K562 (cell line): ENCODE measurements at regions not wholly inside any gene's neighbourhood (a gene's known extent, or its start where the extent isn't known, plus 50 kb on each side); places are given as distances from the start of the nearest gene placed in this dataset.

Source experiments
- ATAC-seq: fragments of 200-7000 bp; cut with Tn5 transposase; 3 replicates; pipeline ENCODE4 v1.9.1; 2020; ENCODE audit warnings: moderate library complexity
- BruUV-seq: library from RNA; stranded (reverse); fragments of 400-500 nt; replicated peaks from 2 replicates; lab custom pipeline; 2021; lab: Mats Ljungman, UMichigan
- CTCF ChIA-PET: fragments of 300-600 bp; formaldehyde crosslinking; extraction: SDS; loops from one replicate; lab custom pipeline; 2021; ENCODE audit warnings: low intra/inter-chr PET ratio; lab: Yijun Ruan, JAX
- POLR2A ChIA-PET: fragments of 300-600, 350-650 bp; sonication (Branson Sonifier 250); formaldehyde crosslinking; extraction: SDS; loops from one replicate; lab custom pipeline; 2021; ENCODE audit warnings: antibody characterized with exemption, inconsistent platforms; lab: Yijun Ruan, JAX
- DNase-seq, 4 experiments: peaks; one replicate each; pipeline versions ENCODE4 v3.0.0 to v3.0.0-alpha.2; 2011 to 2018; ENCODE audit warnings: low spot score in 3 of 4, mixed read lengths in 3 of 4; ENCODE audit errors: extremely low read depth in 1 of 4
- FAIRE-seq: peaks from 2 replicates; lab custom pipeline; 2011; peaks lifted over from hg19 to GRCh38; lab: Jason Lieb, UNC
- H2AFZ ChIP-seq: 2 replicates; pipeline ENCODE4 v1.6.0; 2011; ENCODE audit warnings: low read depth, low read length, control low read depth, inconsistent platforms
- H3K27ac ChIP-seq: fragments of 200-600 bp; 3 replicates; pipeline ENCODE4 v1.8.0; 2011; ENCODE audit warnings: low read depth, mild to moderate bottlenecking, control low read depth, inconsistent platforms, low read length, moderate library complexity, mixed read lengths; ENCODE audit errors: extremely low read depth
- H3K27me3 ChIP-seq, 2 experiments: fragments of 300-600 bp in 1 of 2; 2 replicates in 1 of 2; 3 replicates in 1 of 2; pipeline versions ENCODE4 v1.6.0 to v1.8.0; 2011; ENCODE audit warnings: inconsistent platforms in 2 of 2, low read length in 2 of 2, mild to moderate bottlenecking in 1 of 2, mixed read lengths in 1 of 2, moderate library complexity in 1 of 2; ENCODE audit not compliant: control insufficient read depth in 2 of 2, insufficient read depth in 2 of 2
- H3K36me3 ChIP-seq: fragments of 300-600 bp; 3 replicates; pipeline ENCODE4 v1.8.0; 2011; ENCODE audit warnings: mild to moderate bottlenecking, low read length, inconsistent platforms; ENCODE audit not compliant: control insufficient read depth, insufficient read depth
- H3K4me1 ChIP-seq, 2 experiments: fragments of 200-600 bp in 1 of 2; replicated peaks in 1 of 2; 2 replicates in 1 of 2; 3 replicates in 1 of 2; pipeline versions ENCODE4 v1.5.1 to v1.8.0; 2011; ENCODE audit warnings: inconsistent platforms in 2 of 2, low read length in 2 of 2, mild to moderate bottlenecking in 1 of 2, mixed read lengths in 1 of 2, moderate library complexity in 1 of 2; ENCODE audit not compliant: control insufficient read depth in 2 of 2, insufficient read depth in 2 of 2
- H3K4me2 ChIP-seq: 2 replicates; pipeline ENCODE4 v1.6.1; 2011; ENCODE audit warnings: low read length, control low read depth, inconsistent platforms, mixed read lengths; ENCODE audit not compliant: insufficient read depth
- H3K4me3 ChIP-seq: fragments of 200-600 bp; sonication (generic), shearing (Covaris generic); 2 replicates; pipeline ENCODE4 v1.5.1; 2016; ENCODE audit warnings: control low read depth, inconsistent platforms
- H3K79me2 ChIP-seq: fragments of 200-600 bp; 3 replicates; pipeline ENCODE4 v1.8.0; 2011; ENCODE audit warnings: low read length, inconsistent platforms; ENCODE audit not compliant: control insufficient read depth, insufficient read depth
- H3K9ac ChIP-seq, 2 experiments: 2 replicates each; pipeline versions ENCODE4 v1.6.0 to v1.6.1; 2011; ENCODE audit warnings: low read depth in 2 of 2, low read length in 2 of 2, control low read depth in 1 of 2, inconsistent platforms in 1 of 2, mild to moderate bottlenecking in 1 of 2, mixed read lengths in 1 of 2; ENCODE audit not compliant: insufficient read depth in 1 of 2
- H3K9me1 ChIP-seq: one replicate; pipeline ENCODE4 v1.6.0; 2011; ENCODE audit warnings: inconsistent platforms, mild to moderate bottlenecking, low read length, moderate library complexity; ENCODE audit not compliant: control insufficient read depth, insufficient read depth
- H3K9me3 ChIP-seq: replicated peaks from 2 replicates; pipeline ENCODE4 v1.5.1; 2011; ENCODE audit warnings: low read depth, low read length, inconsistent platforms; ENCODE audit not compliant: control insufficient read depth, insufficient read depth
- H4K20me1 ChIP-seq: replicated peaks from 2 replicates; pipeline ENCODE4 v1.6.1; 2011; ENCODE audit warnings: low read length, inconsistent platforms, mixed read lengths; ENCODE audit not compliant: control insufficient read depth, insufficient read depth
- ARNT ChIP-seq, 2 experiments: fragments of 450-650 bp; IDR thresholded peaks; 2 replicates each; pipeline ENCODE4 v1.6.1; 2016; ENCODE audit warnings: mild to moderate bottlenecking in 1 of 2
- BRF1 ChIP-seq: IDR thresholded peaks from 3 replicates; pipeline ENCODE4 v1.6.1; 2011; ENCODE audit warnings: borderline replicate concordance, mild to moderate bottlenecking; ENCODE audit not compliant: insufficient read length; ENCODE audit errors: extremely low read depth
- ELF2 ChIP-seq: fragments of 250-450 bp; sonication (Bioruptor Pico); IDR thresholded peaks from 2 replicates; pipeline ENCODE4 v1.5.0; 2021; ENCODE audit warnings: mild to moderate bottlenecking
- JUN ChIP-seq, 2 experiments: sonication (generic) in 1 of 2; formaldehyde crosslinking in 1 of 2; IDR thresholded peaks; 2 replicates each; pipeline versions ENCODE4 v1.6.1 to v1.8.0; 2012 to 2022; ENCODE audit warnings: borderline replicate concordance in 2 of 2, mild to moderate bottlenecking in 2 of 2, improper control_type of control experiment in 1 of 2, low read depth in 1 of 2, low read length in 1 of 2, missing genetic modification reagents in 1 of 2
- MCM3 ChIP-seq: fragments of 450-650 bp; IDR thresholded peaks from 2 replicates; pipeline ENCODE4 v1.6.1; 2016
- MECOM ChIP-seq: fragments of 250-450 bp; sonication (Bioruptor Pico); IDR thresholded peaks from 2 replicates; pipeline ENCODE4 v1.8.0; 2022; ENCODE audit warnings: inconsistent platforms
- NR1H2 ChIP-seq: sonication (generic); formaldehyde crosslinking; IDR thresholded peaks from 2 replicates; pipeline ENCODE4 v1.4.0; 2020; ENCODE audit warnings: mild to moderate bottlenecking, missing genetic modification reagents
- PHF21A ChIP-seq: fragments of 450-650 bp; IDR thresholded peaks from 2 replicates; pipeline ENCODE4 v1.6.1; 2017; ENCODE audit warnings: low read depth, borderline replicate concordance
- SAP30 ChIP-seq: fragments of 200-600 bp; sonication (generic); IDR thresholded peaks from 2 replicates; pipeline ENCODE4 v1.6.1; 2012; ENCODE audit warnings: borderline replicate concordance, low read depth, mild to moderate bottlenecking, moderate library complexity, low read length, control low read depth, inconsistent platforms; ENCODE audit not compliant: insufficient read depth, poor library complexity, severe bottlenecking
- SMC3 ChIP-seq: conservative IDR thresholded peaks from 2 replicates; pipeline ENCODE4 v1.6.1; 2011; ENCODE audit warnings: low read depth, low read length, improper control_type of control experiment; ENCODE audit not compliant: insufficient read depth
- TEAD1 ChIP-seq, 2 experiments: fragments of 450-650 bp in 1 of 2; sonication (generic) in 1 of 2; formaldehyde crosslinking; IDR thresholded peaks; 2 replicates each; pipeline versions ENCODE4 v1.4.0 to v1.8.0; 2020 to 2022; ENCODE audit warnings: mild to moderate bottlenecking in 2 of 2, missing genetic modification reagents in 1 of 2
- ZNF232 ChIP-seq: sonication (generic); formaldehyde crosslinking; IDR thresholded peaks from 2 replicates; pipeline ENCODE4 v1.8.0; 2022; ENCODE audit warnings: mild to moderate bottlenecking, missing genetic modification reagents
- ZNF696 ChIP-seq: fragments of 250-450 bp; sonication (Bioruptor Pico); conservative IDR thresholded peaks from 2 replicates; pipeline ENCODE4 v1.4.0; 2020; ENCODE audit warnings: mild to moderate bottlenecking, moderate library complexity
- WGBS: fragments of 100-300 bp; shearing (Covaris generic); methylation state at CpG from one replicate; pipeline ENCODE4 v1.1.6; 2016; ENCODE audit warnings: low coverage, mixed read lengths; ENCODE audit not compliant: insufficient coverage; ENCODE audit errors: missing lambda C conversion rate; 5-methylcytosine and 5-hydroxymethylcytosine counted together
- in situ Hi-C: fragments of 300-500 bp; cut with MboI; formaldehyde crosslinking; loops from 4 replicates; pipeline ENCODE4 v1.15.0; 2018; ENCODE audit warnings: inconsistent platforms, mixed read lengths
- intact Hi-C: fragments of 100-400 bp; cut with micrococcal nuclease; formaldehyde crosslinking; loops from 2 replicates; pipeline ENCODE4 v1.14.2; 2022
- TF ChIP-seq, protein P1 (sequence below), 2 experiments: fragments of 150-350 bp in 1 of 2; IDR thresholded peaks; 2 replicates each; pipeline ENCODE4 v1.6.1; 2012 to 2016; ENCODE audit warnings: low read depth in 2 of 2, low read length in 2 of 2, mild to moderate bottlenecking in 1 of 2, moderate library complexity in 1 of 2
- TF ChIP-seq, protein P2 (sequence below): fragments of 250-450 bp; sonication (Bioruptor Pico); IDR thresholded peaks from 2 replicates; pipeline ENCODE4 v1.8.0; 2021; ENCODE audit warnings: moderate library complexity, mild to moderate bottlenecking, inconsistent platforms

DNA sequence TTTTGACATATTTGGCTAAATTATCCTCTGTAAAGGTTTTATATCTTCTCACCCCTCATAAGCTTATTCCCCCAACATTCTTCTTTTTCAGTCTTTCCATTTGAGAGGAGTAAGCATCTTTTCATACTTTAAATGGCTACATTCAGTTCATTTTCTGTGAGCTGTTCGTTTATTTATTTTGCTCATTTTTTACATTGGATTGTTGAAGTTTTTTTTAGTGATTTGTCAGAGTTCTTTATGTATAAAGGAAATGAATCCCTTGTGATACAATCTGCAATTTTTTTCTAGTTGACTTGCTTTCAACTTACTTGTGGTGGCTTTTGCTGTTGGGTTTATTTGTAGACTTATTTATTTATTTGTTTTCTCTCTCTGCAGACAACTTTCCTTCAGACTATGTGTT, 250.3 kb downstream of the DLEU7 start (continued):
- TF ChIP-seq SAP30 (no peak), NR1H2 (no peak)

DNA sequence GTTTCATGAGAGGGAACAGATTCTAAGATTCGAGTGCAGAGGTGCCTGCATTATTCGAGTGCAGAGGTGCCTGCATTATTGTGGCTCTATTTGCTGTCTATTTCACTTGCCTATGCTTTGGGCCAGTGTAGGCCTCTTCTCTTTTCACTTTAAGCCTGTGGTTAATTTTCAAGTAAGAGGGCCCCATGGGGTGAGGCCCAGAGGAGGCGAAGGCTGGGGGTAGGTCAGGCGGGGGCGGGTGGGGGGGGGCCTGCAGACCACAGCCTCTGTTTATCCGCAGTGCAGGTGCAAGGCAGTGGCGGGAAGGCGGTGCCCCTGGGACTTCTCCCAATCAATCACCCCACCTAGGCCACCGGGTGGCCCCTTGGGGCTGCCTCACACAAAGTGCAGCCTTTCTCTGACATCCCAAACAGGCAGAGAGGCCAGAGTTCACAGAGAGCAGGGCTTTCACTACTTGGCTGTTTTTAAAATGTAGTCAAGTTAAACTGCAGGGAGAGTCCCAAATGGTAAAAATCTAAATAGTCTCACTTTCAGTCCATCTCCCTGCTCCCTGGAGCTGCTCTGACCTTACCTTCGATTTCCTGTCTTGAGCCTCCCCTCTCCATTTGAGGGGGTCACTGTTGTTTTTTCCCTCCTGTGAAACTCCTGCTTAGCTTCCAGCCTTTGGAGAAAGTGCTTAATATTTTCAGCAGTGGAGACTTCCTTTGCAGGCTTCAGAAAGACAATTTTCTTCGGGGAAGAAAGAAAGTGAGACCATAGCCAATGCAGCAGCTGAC, 249.0 kb downstream of the DLEU7 start:
- in situ Hi-C loops: no loop called here
- BruUV-seq: no TSS peak
- H3K27me3 ChIP-seq: no peaks in the 10 kb centered on the region
- no peak for TF ChIP-seq PHF21A
- no peak for TF ChIP-seq MECOM (CRISPR knock-in tag)
- no peak for TF ChIP-seq ZNF696 (CRISPR knock-in tag)
- no peak for TF ChIP-seq SMC3
- TF ChIP-seq, protein P1, sequence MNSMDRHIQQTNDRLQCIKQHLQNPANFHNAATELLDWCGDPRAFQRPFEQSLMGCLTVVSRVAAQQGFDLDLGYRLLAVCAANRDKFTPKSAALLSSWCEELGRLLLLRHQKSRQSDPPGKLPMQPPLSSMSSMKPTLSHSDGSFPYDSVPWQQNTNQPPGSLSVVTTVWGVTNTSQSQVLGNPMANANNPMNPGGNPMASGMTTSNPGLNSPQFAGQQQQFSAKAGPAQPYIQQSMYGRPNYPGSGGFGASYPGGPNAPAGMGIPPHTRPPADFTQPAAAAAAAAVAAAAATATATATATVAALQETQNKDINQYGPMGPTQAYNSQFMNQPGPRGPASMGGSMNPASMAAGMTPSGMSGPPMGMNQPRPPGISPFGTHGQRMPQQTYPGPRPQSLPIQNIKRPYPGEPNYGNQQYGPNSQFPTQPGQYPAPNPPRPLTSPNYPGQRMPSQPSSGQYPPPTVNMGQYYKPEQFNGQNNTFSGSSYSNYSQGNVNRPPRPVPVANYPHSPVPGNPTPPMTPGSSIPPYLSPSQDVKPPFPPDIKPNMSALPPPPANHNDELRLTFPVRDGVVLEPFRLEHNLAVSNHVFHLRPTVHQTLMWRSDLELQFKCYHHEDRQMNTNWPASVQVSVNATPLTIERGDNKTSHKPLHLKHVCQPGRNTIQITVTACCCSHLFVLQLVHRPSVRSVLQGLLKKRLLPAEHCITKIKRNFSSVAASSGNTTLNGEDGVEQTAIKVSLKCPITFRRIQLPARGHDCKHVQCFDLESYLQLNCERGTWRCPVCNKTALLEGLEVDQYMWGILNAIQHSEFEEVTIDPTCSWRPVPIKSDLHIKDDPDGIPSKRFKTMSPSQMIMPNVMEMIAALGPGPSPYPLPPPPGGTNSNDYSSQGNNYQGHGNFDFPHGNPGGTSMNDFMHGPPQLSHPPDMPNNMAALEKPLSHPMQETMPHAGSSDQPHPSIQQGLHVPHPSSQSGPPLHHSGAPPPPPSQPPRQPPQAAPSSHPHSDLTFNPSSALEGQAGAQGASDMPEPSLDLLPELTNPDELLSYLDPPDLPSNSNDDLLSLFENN (IDR thresholded peaks at IDR 0.05; ENCODE audit: low read depth in 2 of 2, low read length in 2 of 2): no peak
- no peak for TF ChIP-seq ELF2
- TF ChIP-seq ARNT (IDR thresholded peaks at IDR 0.05): no peak
- TF ChIP-seq, protein P2, sequence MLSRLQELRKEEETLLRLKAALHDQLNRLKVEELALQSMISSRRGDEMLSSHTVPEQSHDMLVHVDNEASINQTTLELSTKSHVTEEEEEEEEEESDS: no peak
- TF ChIP-seq BRF1: no peak
- TF ChIP-seq TEAD1 (CRISPR knock-in tag; IDR thresholded peaks at IDR 0.05): no peak
- no peak for TF ChIP-seq ZNF232 (CRISPR knock-in tag)
- TF ChIP-seq JUN (IDR thresholded peaks at IDR 0.05; ENCODE audit: borderline replicate concordance, low read depth, low read length): no peak
- TF ChIP-seq JUN (CRISPR knock-in tag; IDR thresholded peaks at IDR 0.05; ENCODE audit: borderline replicate concordance): no peak
- TF ChIP-seq MCM3: no peak
- TF ChIP-seq, all 486 proteins: peak for 0
- no peak overlapping the region for H2AFZ ChIP-seq
- H3K4me1 ChIP-seq: peaks cover 0 to 7% of the 10 kb centered on the region in 2 experiments; a peak in 3 of 5 replicates
- H3K9me1 ChIP-seq: no peaks in the 10 kb centered on the region
- H3K9me3 ChIP-seq: no peaks in the 10 kb centered on the region
- no peaks in the 10 kb centered on the region for H3K36me3 ChIP-seq
- no peak overlapping the region for H3K9ac ChIP-seq
- peak; percentile 41; the same call in 2 of the 3 replicates for ATAC-seq
- no peaks in the 10 kb centered on the region for H3K79me2 ChIP-seq
- ChIA-PET CTCF (no interaction called here), POLR2A (no interaction called here)
- DNase-seq: peak in 1 of 4 experiments; percentile 5
- intact Hi-C loops: no loop called here
- 40% methylated on average over 5 of the region's 11 CpGs for WGBS
- H4K20me1 ChIP-seq: no peaks in the 10 kb centered on the region
- no peak for FAIRE-seq
- H3K4me3 ChIP-seq: no peak overlapping the region
- no peak overlapping the region for H3K27ac ChIP-seq
- no peak overlapping the region for H3K4me2 ChIP-seq
